Loucy (cell line): ENCODE measurements at regions not wholly inside any gene's neighbourhood (a gene's known extent, or its start where the extent isn't known, plus 50 kb on each side); places are given as distances from the start of the nearest gene placed in this dataset.
"Not testable (repeated sequence)": the region's sequence is repeated elsewhere in the genome, so short reads cannot be mapped to it uniquely, and the experiment has no call there.

Experiments used
- H2AFZ ChIP-seq: fragments of 200-600 bp; sonication (generic); 2 replicates; pipeline ENCODE4 v1.6.0; 2016; ENCODE audit warnings: antibody characterized with exemption, mild to moderate bottlenecking, low read length, moderate library complexity
- H3F3A ChIP-seq: fragments of 200-600 bp; 2 replicates; pipeline ENCODE4 v1.6.0; 2016; ENCODE audit warnings: antibody characterized with exemption, low read depth, mild to moderate bottlenecking
- H3K27me3 ChIP-seq: fragments of 200-600 bp; sonication (generic); 2 replicates; pipeline ENCODE4 v1.6.1; 2014; ENCODE audit warnings: low read length, mild to moderate bottlenecking; ENCODE audit not compliant: insufficient read depth, poor library complexity, severe bottlenecking
- H3K36me3 ChIP-seq: fragments of 200-600 bp; sonication (generic); 2 replicates; pipeline ENCODE4 v1.6.1; 2016; ENCODE audit warnings: low read length; ENCODE audit not compliant: insufficient read depth
- H3K4me1 ChIP-seq: fragments of 200-600 bp; sonication (generic); 2 replicates; pipeline ENCODE4 v1.5.1; 2014; ENCODE audit warnings: low read length, mild to moderate bottlenecking; ENCODE audit not compliant: insufficient read depth, poor library complexity, severe bottlenecking
- H3K4me2 ChIP-seq: fragments of 200-600 bp; sonication (generic); 2 replicates; pipeline ENCODE4 v1.6.0; 2014; ENCODE audit warnings: antibody characterized with exemption, low read length, low read depth, mild to moderate bottlenecking; ENCODE audit not compliant: poor library complexity, severe bottlenecking
- H3K4me3 ChIP-seq: fragments of 200-600 bp; sonication (generic); 2 replicates; pipeline ENCODE4 v1.5.1; 2014; ENCODE audit warnings: low read length, mild to moderate bottlenecking, mixed read lengths; ENCODE audit not compliant: poor library complexity, severe bottlenecking
- H3K79me2 ChIP-seq: fragments of 200-600 bp; sonication (generic); 2 replicates; pipeline ENCODE4 v1.6.1; 2014; ENCODE audit warnings: low read length; ENCODE audit not compliant: insufficient read depth
- H3K9ac ChIP-seq: fragments of 200-600 bp; sonication (generic); 2 replicates; pipeline ENCODE4 v1.6.0; 2014; ENCODE audit warnings: mild to moderate bottlenecking, low read depth, low read length, moderate library complexity; ENCODE audit not compliant: poor library complexity, severe bottlenecking
- H3K9me2 ChIP-seq: fragments of 200-600 bp; sonication (generic); replicated peaks from 2 replicates; pipeline ENCODE4 v1.6.1; 2016; ENCODE audit warnings: low read depth, low read length, mixed read lengths
- H3K9me3 ChIP-seq: fragments of 200-600 bp; sonication (generic); 2 replicates; pipeline ENCODE4 v1.6.1; 2014; ENCODE audit warnings: mild to moderate bottlenecking, antibody characterized with exemption, low read length, low read depth; ENCODE audit not compliant: insufficient read depth
- H4K20me1 ChIP-seq: fragments of 200-600 bp; sonication (generic); 2 replicates; pipeline ENCODE4 v1.6.0; 2014; ENCODE audit warnings: antibody characterized with exemption, low read length, mild to moderate bottlenecking; ENCODE audit not compliant: insufficient read depth, poor library complexity, severe bottlenecking
- CTCF ChIP-seq: fragments of 200-600 bp; sonication (generic); conservative IDR thresholded peaks from 2 replicates; pipeline ENCODE4 v1.5.1; 2014; ENCODE audit warnings: mild to moderate bottlenecking, antibody characterized with exemption, low read length
- EZH2phosphoT487 ChIP-seq: fragments of 200-600 bp; IDR thresholded peaks from 2 replicates; pipeline ENCODE4 v1.6.1; 2018; ENCODE audit warnings: antibody characterized with exemption, mild to moderate bottlenecking, moderate library complexity, borderline replicate concordance

GRCh38 chr2:200125444-200126284 is 170.3 kb downstream of the MAIP1 start:
- Histone ChIP-seq H3K79me2 (no peaks in the 10 kb centered on the region), H3K9me3 (no peaks in the 10 kb centered on the region), H3K9ac (no peak overlapping the region), H3K4me2 (no peak overlapping the region), H3K36me3 (no peaks in the 10 kb centered on the region), H3K4me3 (no peak overlapping the region), H3K9me2 (no peaks in the 10 kb centered on the region), H3F3A (no peaks in the 10 kb centered on the region), H3K27me3 (no peaks in the 10 kb centered on the region), H4K20me1 (no peaks in the 10 kb centered on the region), H3K4me1 (no peaks in the 10 kb centered on the region), H2AFZ (no peak overlapping the region)
- TF ChIP-seq CTCF (no peak), EZH2phosphoT487 (no peak)

- H4K20me1 ChIP-seq, H3K79me2 ChIP-seq, H3K9me3 ChIP-seq, H3K9me2 ChIP-seq, H3K4me3 ChIP-seq, H3K27me3 ChIP-seq, H3K36me3 ChIP-seq, H3K4me1 ChIP-seq, H3F3A ChIP-seq, H3K9ac ChIP-seq, H2AFZ ChIP-seq, H3K4me2 ChIP-seq: not testable (repeated sequence)
Observed at GRCh38 chr2:200126285-200126670, 170.9 kb downstream of the MAIP1 start.

GRCh38 chr2:200126680-200127079 is 171.3 kb downstream of the MAIP1 start:
- not testable (repeated sequence) for H3F3A ChIP-seq, H3K4me1 ChIP-seq, H3K9ac ChIP-seq, H3K4me3 ChIP-seq, H3K36me3 ChIP-seq, H3K4me2 ChIP-seq, H2AFZ ChIP-seq, H3K27me3 ChIP-seq, H3K79me2 ChIP-seq, H3K9me2 ChIP-seq, H3K9me3 ChIP-seq, H4K20me1 ChIP-seq

GRCh38 chr2:200127848-200128247 is 172.5 kb downstream of the MAIP1 start:
- H3K4me3 ChIP-seq: no peak overlapping the region
- no peaks in the 10 kb centered on the region for H3K27me3 ChIP-seq
- no peaks in the 10 kb centered on the region for H3K9me3 ChIP-seq
- no peak overlapping the region for H3K4me2 ChIP-seq
- H3F3A ChIP-seq: no peaks in the 10 kb centered on the region
- no peaks in the 10 kb centered on the region for H3K9me2 ChIP-seq
- TF ChIP-seq CTCF (no peak), EZH2phosphoT487 (no peak)
- H2AFZ ChIP-seq: no peak overlapping the region
- H4K20me1 ChIP-seq: no peaks in the 10 kb centered on the region
- H3K79me2 ChIP-seq: no peaks in the 10 kb centered on the region
- H3K9ac ChIP-seq: no peak overlapping the region
- H3K4me1 ChIP-seq: no peaks in the 10 kb centered on the region
- no peaks in the 10 kb centered on the region for H3K36me3 ChIP-seq
